Thoracic aorta (tissue), 2 donors: ENCODE measurements at regions not wholly inside any gene's neighbourhood (a gene's known extent, or its start where the extent isn't known, plus 50 kb on each side); places are given as distances from the start of the nearest gene placed in this dataset.

Experiments used
- ATAC-seq: fragments of 150-250 bp; one replicate; pipeline ENCODE4 v1.8.0; 2017; ENCODE audit warnings: low read depth; ENCODE audit not compliant: insufficient number of reproducible peaks, low FRiP score
- DNase-seq: peaks from one replicate; pipeline ENCODE4 v3.0.0-alpha.2; 2020; ENCODE audit warnings: low spot score
- H3K27ac ChIP-seq, 2 donors: fragments of 200-600 bp; sonication (generic); 1 replicate in 1 of 2; 2 replicates in 1 of 2; pipeline ENCODE4 v1.5.1; 2016; ENCODE audit warnings: mild to moderate bottlenecking in 2 of 2, moderate library complexity in 2 of 2
- H3K27me3 ChIP-seq: fragments of 200-600 bp; sonication (generic); replicated peaks from 2 replicates; pipeline ENCODE4 v1.6.0; 2016; ENCODE audit warnings: mild to moderate bottlenecking; ENCODE audit not compliant: insufficient read depth
- H3K36me3 ChIP-seq: fragments of 200-600 bp; sonication (generic); one replicate; pipeline ENCODE4 v1.5.1; 2016
- H3K4me1 ChIP-seq, 2 donors: fragments of 200-600 bp; sonication (generic); 1 replicate in 1 of 2; 2 replicates in 1 of 2; pipeline versions ENCODE4 v1.5.1 to v1.6.0; 2016; ENCODE audit warnings: low read depth in 2 of 2, mild to moderate bottlenecking in 1 of 2; ENCODE audit not compliant: control insufficient read depth in 1 of 2
- H3K4me3 ChIP-seq: fragments of 200-600 bp; sonication (generic); 2 replicates; pipeline ENCODE4 v1.5.1; 2016; ENCODE audit warnings: mild to moderate bottlenecking
- H3K9me3 ChIP-seq: fragments of 200-600 bp; sonication (generic); 2 replicates; pipeline ENCODE4 v1.5.1; 2016
- TF ChIP-seq, protein P1 (sequence below): fragments of 200-600 bp; sonication (generic); IDR thresholded peaks from one replicate; pipeline ENCODE4 v1.5.1; 2019; ENCODE audit warnings: antibody characterized with exemption

DNA sequence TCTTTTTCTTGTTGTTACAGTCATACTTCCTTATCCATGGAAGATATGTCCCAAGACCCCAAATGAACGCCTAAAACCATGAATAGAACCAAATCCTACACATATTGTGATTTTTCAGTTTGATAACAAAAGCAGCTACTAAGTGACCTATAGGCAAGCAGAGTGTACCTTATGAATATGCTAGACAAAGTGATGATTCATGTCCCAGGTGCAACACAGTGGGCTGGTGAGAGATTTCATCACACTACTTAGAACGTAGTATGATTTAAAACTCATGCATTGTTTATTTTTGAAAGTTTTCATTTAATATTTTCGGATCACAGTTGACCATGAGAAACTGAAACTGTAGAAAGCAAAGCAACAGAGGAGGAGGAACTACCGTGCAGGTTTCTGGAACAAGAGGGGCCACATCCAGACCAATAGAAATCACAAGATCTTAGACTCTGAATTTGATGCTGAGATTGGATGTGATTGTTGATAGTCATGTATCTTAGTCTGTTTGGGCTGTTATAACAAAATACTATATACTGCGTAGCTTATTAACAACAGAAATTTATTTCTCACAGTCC lies 470.8 kb upstream of the VRK2 start:
- H3K27ac ChIP-seq, result no peak overlapping the region
- no peak for ATAC-seq
- H3K27me3 ChIP-seq, result no peaks in the 10 kb centered on the region
- H3K36me3 ChIP-seq, result no peaks in the 10 kb centered on the region
- H3K4me3 ChIP-seq, result no peak overlapping the region
- no peak for DNase-seq
- no peaks in the 10 kb centered on the region for H3K9me3 ChIP-seq
- TF ChIP-seq, protein P1, sequence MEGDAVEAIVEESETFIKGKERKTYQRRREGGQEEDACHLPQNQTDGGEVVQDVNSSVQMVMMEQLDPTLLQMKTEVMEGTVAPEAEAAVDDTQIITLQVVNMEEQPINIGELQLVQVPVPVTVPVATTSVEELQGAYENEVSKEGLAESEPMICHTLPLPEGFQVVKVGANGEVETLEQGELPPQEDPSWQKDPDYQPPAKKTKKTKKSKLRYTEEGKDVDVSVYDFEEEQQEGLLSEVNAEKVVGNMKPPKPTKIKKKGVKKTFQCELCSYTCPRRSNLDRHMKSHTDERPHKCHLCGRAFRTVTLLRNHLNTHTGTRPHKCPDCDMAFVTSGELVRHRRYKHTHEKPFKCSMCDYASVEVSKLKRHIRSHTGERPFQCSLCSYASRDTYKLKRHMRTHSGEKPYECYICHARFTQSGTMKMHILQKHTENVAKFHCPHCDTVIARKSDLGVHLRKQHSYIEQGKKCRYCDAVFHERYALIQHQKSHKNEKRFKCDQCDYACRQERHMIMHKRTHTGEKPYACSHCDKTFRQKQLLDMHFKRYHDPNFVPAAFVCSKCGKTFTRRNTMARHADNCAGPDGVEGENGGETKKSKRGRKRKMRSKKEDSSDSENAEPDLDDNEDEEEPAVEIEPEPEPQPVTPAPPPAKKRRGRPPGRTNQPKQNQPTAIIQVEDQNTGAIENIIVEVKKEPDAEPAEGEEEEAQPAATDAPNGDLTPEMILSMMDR, result no peak
- H3K4me1 ChIP-seq, result no peaks in the 10 kb centered on the region

DNA sequence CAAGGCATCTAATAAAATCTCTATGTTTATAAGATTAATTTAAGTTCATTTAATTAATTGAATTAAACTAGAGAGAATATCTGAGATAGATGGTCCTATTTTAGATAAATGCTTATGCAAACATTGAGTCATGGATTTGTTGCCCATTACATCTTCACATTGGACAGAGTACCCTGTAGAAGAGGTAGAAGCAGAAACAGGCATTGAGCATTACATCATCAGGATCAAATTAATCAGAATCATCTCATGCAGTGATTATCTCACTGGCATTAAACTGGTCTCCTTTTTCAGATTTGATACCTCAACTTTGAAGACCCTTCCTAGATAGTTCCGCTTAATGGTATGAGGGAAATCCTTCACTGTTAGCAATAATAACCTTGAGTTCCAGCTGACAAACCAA lies 469.6 kb upstream of the VRK2 start:
- no peak for ATAC-seq
- H3K4me3 ChIP-seq, result no peak overlapping the region

DNA sequence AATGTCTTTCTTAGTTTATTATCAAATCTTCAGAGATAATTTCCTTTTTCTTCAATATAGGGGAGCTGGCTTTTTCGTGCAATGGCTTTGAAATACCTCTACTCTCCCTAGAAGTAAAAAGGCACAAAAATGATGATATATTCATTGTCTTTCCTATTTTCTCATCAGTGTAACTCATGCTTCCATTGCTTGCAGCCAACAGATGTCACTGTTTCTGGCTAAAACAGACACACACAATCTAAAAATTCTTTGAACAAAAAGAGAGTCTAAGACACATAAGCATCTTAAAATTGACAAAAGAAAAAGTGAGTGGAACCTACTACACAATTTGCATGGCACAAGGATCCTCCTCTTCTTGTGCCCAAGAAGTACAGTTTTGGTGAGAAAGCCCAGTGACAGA lies 448.7 kb upstream of the VRK2 start:
- Histone ChIP-seq H3K27me3 (no peaks in the 10 kb centered on the region), H3K9me3 (no peaks in the 10 kb centered on the region), H3K4me3 (no peak overlapping the region), H3K27ac (no peak overlapping the region), H3K4me1 (no peaks in the 10 kb centered on the region), H3K36me3 (no peaks in the 10 kb centered on the region)
- TF ChIP-seq, protein P1, result no peak
- no peak for DNase-seq
- no peak for ATAC-seq

More for the DNA sequence above, 469.6 kb upstream of the VRK2 start:
- Histone ChIP-seq H3K27ac (no peak overlapping the region), H3K36me3 (no peaks in the 10 kb centered on the region), H3K9me3 (no peaks in the 10 kb centered on the region), H3K27me3 (no peaks in the 10 kb centered on the region), H3K4me1 (no peaks in the 10 kb centered on the region)
- TF ChIP-seq, protein P1, result no peak
- no peak for DNase-seq

DNA sequence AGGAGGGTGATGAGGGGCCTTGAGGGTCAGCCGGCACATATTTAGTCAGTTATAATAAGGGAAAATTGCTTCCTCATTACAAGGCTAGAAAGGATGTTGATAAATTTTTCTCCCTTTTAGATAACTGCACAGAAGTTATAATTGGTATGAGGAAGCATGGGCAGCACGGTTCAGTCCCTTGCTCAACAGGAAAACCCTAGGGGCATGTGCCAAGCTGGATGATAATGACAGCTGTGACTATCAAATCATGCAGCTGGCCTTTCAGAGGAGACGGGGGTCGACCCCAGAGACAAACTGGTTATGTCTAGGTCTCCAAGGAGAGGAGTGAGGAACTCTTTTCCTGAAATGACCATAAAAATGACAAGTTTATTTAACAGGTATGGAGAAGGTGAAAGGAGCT lies 448.1 kb upstream of the VRK2 start:
- ATAC-seq, result no peak

DNA sequence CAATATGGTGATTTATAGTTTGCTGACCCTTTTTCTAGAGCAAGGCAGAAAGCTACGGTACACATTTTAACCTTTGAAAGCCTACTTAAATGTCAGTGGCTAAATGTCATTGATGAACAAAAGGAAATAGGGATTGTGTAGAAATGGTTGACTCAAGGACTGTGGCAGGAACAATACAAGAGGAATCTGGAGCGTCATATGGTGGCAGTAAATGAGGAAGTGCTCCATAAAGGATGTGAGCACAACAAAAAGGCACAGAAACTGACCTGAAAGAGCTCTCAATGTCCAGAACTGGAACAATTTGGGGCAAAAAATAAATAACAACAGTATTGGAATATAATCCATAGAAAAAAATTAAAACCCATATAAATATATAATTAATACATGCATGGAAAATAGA lies 443.9 kb upstream of the VRK2 start:
- no peak for ATAC-seq

More for the DNA sequence above, 448.1 kb upstream of the VRK2 start:
- H3K27ac ChIP-seq, result no peak overlapping the region
- H3K4me3 ChIP-seq, result no peak overlapping the region
- no peaks in the 10 kb centered on the region for H3K36me3 ChIP-seq
- DNase-seq, result no peak
- no peaks in the 10 kb centered on the region for H3K27me3 ChIP-seq
- H3K9me3 ChIP-seq, result no peaks in the 10 kb centered on the region
- no peaks in the 10 kb centered on the region for H3K4me1 ChIP-seq
- TF ChIP-seq, protein P1, result no peak

More for the DNA sequence above, 443.9 kb upstream of the VRK2 start:
- H3K36me3 ChIP-seq, result no peaks in the 10 kb centered on the region
- DNase-seq, result no peak
- H3K9me3 ChIP-seq, result no peaks in the 10 kb centered on the region
- no peak overlapping the region for H3K4me3 ChIP-seq
- no peak overlapping the region for H3K27ac ChIP-seq
- TF ChIP-seq, protein P1, result no peak
- no peaks in the 10 kb centered on the region for H3K4me1 ChIP-seq
- H3K27me3 ChIP-seq, result no peaks in the 10 kb centered on the region
